ENCODE measurements at regions not wholly inside any gene's neighbourhood (a gene's known extent, or its start where the extent isn't known, plus 50 kb on each side); places are given as distances from the start of the nearest gene placed in this dataset.
A peak's percentile ranks its signal among the peaks of the same experiment; 100 is the strongest.

DNA sequence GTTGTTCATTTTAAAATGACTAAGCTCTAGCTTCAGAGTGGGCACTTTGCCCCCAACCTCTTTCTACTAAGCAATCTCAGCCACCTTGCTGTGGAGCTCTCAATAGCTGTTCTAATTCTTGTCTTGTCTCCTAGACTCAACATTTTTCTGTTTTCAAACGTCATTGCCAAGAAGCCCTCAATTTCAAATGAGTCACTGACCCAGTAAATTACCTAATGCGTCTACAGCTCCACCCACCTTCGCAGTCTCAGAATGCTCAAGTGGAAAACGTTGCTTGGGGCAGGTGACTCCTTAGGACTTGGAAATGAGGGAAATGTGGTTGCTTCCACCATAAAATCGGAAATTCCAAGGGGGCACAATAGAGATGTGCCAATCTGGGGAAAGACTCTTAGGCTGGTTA, 59.0 kb downstream of the ING2 start:
- peak; percentile 54 for DNase-seq (ENCODE audit: low read depth)

DNA sequence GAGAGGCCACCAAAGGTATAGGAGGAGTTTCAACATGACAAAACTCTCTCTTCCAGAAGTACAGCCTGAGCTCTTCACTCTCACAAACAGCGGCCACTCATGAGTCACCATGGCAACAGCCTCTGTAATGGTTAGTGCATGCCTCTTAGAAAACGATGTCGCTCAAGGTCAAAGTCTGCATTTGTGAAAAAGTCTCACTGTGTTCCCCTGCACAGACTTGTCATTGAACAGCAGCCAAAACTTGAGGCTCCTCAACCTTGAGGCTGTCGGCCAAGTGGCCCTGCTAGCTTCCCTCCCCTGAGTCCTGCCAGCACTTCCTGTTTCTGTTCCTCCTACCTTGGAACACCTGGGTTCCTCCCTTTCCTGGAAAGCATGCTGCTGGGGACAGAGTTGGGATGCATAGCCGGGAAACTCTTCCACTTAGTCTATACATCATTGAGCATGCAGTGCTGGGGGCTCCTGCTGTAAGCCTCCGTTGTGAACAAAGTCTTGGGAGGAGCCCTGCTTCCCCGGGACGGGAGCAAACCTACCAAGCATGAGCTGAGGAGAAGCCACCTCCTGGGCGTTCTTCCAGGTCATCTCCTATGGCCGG, 66.6 kb downstream of the ING2 start:
- DNase-seq (ENCODE audit: low read depth): peak; percentile 37

DNA sequence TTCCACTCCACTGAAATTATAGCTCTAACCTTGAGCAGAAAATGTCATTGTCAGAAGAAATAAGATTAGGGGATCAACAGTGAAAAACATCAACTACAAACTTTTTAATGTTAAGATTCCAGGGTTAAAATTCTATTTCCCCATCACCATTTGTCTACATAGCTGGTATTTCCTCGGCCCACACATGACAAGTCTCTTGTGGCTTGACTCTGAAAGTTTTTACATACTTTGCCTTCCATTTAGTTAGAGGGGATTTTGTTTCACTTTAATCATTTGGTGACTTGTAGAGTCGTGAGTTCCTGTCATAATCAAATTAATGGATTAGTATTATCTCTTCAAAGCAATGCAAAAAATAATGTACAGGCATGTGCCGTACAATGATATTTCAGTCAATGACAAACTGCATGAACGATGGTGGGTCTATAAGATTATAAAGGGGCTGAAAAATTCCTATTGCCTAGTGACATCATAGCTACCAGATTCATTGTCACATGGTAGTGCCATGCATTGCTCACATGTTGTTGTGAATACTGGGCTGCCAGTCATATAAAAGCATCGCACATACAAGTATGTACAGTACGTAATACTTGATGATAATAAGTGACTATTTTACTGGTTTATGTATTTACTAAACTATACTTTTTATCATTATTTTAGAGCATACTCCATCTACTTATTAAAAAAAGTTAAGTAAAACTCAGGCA, 72.0 kb downstream of the ING2 start:
- no peak for DNase-seq (ENCODE audit: low read depth)

DNA sequence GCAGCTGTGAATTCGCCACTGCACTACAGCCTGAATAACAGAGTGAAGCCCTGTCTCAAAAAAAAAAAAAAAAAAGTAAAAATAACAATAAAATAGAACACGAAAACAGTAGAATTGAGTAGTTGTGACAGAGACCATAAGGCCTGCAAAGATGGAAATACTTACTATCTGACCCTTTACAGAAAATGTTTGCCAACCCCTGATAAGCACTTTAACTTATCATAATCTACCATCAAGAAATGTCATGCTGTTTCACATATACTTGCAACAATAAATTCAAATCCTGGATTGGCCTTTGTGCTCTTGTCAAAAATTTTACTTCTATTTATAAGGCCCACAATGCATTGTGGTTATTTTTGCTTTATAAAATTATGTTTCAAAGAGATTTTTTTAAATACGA, 75.5 kb downstream of the ING2 start:
- no peak for DNase-seq (ENCODE audit: low read depth)

DNA sequence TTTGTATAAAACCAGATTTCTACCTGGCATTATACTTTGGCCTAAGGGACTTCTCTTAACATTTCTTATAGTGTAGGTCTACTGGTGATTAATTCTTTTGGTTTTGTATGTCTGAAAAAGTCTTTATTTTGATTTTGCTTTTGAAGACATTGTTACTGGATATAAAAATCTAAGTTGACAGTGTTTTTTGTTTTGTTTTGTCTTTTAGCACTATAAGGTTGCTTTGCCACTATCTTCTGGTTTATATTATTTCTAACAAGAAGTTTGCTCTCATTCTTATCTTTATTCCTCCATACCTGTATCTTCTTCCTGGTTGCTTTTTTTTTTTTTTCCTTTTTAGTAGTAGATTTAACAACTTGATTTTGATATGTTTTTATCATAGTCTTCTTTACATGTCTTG, 76.0 kb downstream of the ING2 start:
- no peak for DNase-seq (ENCODE audit: low read depth)

DNA sequence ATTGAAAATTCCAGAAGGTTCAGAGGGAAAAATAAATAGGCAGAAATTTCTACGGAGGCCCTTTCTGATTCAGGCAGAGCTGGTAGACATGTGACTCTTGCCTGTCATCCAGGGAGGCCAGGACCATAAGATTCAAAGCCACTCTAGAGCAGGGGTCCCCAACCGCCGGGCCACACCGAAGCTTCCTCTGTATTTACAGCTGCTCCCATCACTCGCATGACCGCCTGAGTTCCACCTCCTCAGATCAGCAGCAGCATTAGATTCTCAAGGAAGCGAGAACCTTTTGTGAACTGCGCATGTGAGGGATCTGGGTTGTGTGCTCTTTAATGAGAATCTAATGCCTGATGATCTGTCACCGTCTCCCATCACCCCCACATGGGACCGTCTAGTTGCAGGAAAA, 72.2 kb downstream of the RWDD4 start:
- DNase-seq (ENCODE audit: low read depth): no peak

DNA sequence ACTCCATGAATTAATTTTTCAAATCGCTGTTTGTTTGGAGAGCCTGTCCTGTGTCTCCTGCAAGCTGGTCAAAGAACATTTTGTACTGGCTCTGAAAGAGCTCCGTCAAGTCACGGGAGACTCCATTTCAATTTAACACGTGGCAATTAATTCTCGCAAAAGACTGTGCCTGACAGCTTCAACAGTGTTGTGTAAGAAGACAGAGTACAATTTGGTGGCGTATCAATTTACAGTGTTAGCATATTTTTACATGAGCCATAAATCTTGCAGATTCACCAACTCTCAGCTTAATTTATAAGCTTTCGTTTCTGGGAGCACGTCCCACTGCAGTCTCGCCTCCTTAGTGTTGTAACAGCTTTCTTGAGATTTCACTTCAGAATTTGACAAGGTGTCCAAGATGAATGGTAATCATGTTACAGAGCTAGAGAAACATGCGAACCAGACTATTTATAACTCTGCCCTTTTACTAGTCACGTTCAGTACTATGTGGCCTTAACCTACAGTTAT, 70.8 kb downstream of the RWDD4 start:
- no peak for DNase-seq (ENCODE audit: low read depth)

DNA sequence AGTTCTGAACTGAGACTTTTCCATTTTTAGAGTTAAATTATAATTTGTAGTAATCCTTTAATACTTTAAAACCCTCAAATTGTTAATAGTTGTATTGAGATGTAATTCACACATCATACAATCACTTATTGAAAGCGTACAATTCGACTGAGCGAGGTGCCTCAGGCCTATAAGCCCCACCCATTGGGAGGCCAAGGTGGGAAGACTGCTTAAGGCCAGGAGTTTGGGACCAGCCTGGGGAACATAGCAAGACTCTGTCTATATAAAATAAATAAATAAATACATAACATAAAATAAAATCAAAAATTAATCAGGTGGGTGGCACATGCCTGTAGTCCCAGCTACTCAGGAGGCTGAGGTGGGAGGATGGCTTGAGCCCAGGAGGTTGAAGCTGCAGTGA, 70.3 kb downstream of the RWDD4 start:
- no peak for DNase-seq (ENCODE audit: low read depth)

DNA sequence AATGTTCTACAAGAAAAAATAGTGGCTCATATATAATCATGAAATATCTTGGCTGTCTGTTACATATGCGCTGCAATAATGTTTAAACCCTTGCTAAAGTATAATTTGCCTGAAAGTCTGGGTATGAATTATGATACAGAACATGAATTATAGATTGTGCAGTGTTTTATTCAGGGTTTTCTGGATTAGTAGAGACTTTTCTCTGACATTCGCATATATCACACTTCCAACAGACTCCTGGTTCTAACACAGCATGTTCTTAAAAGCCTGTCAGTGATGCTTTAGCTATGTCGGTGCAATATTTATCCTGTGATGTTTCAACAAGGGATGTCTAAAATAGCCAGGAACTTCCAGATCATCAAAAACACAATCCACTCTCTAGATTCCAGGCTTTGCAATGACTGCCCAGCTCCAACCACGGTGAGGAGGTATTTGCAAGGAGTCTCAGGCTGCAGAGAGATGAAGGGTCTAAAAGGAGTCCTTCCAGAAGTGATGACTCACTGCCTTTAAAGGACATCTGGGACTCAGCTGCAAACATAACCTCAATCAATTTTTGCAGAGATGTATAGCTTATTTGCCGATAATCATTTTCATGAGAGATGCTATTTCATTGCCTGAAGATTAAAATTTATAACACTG, 69.4 kb downstream of the RWDD4 start:
- peak; percentile 34 for DNase-seq (ENCODE audit: low read depth)
